Left lung (tissue), 4 donors: ENCODE measurements at regions not wholly inside any gene's neighbourhood (a gene's known extent, or its start where the extent isn't known, plus 50 kb on each side); places are given as distances from the start of the nearest gene placed in this dataset.

Experiments
- ATAC-seq: fragments of 200-7000 bp; cut with Tn5 transposase; one replicate; pipeline ENCODE4 v1.9.1; 2020; ENCODE audit warnings: moderate library complexity
- DNase-seq, 4 donors: peaks; one replicate each; pipeline ENCODE4 v3.0.0-alpha.2; 2013 to 2020
- H3K27ac ChIP-seq, 2 donors: fragments of 200-600 bp; sonication (generic) in 1 of 2; one replicate each; pipeline versions ENCODE4 v1.5.0 to v1.8.0; 2020 to 2021
- H3K27me3 ChIP-seq, 2 donors: fragments of 200-600 bp; sonication (generic) in 1 of 2; one replicate each; pipeline versions ENCODE4 v1.5.0 to v1.8.0; 2020 to 2021
- H3K36me3 ChIP-seq, 2 donors: fragments of 200-600 bp; sonication (generic) in 1 of 2; one replicate each; pipeline versions ENCODE4 v1.5.0 to v1.8.0; 2020 to 2021
- H3K4me1 ChIP-seq, 2 donors: fragments of 200-600 bp; one replicate each; pipeline ENCODE4 v1.8.0; 2021
- H3K4me3 ChIP-seq, 2 donors: fragments of 200-600 bp; sonication (generic) in 1 of 2; one replicate each; pipeline versions ENCODE4 v1.5.0 to v1.8.0; 2020 to 2021; ENCODE audit warnings: mild to moderate bottlenecking in 1 of 2
- H3K9me3 ChIP-seq, 2 donors: fragments of 200-600 bp; sonication (generic) in 1 of 2; one replicate each; pipeline versions ENCODE4 v1.5.0 to v1.8.0; 2020 to 2021
- CTCF ChIP-seq, 2 donors: fragments of 200-600 bp; sonication (generic) in 1 of 2; IDR thresholded peaks; one replicate each; pipeline versions ENCODE4 v1.5.0 to v1.8.0; 2021; ENCODE audit warnings: antibody characterized with exemption in 2 of 2
- intact Hi-C, 2 donors: fragments of 100-400 bp; cut with DNase I; formaldehyde crosslinking; loops; one replicate each; pipeline versions ENCODE4 v1.11.2 to v1.14.2; 2022
- donor health status: DM: no; HTN: yes; CAD: no.
- donor health status: DM: no; HTN: no; CAD: no.

GRCh38 chr4:19379191-19379708 is 872.5 kb upstream of the SLIT2 start:
- Histone ChIP-seq H3K27me3 (no peaks in the 10 kb centered on the region), H3K9me3 (no peaks in the 10 kb centered on the region), H3K36me3 (no peaks in the 10 kb centered on the region), H3K27ac (no peak overlapping the region), H3K4me3 (no peak overlapping the region), H3K4me1 (no peaks in the 10 kb centered on the region)
- no peak for ATAC-seq
- DNase-seq: no peak
- TF ChIP-seq CTCF (IDR thresholded peaks at IDR 0.05): no peak
- intact Hi-C loops: no loop called here

GRCh38 chr4:19375931-19376330 is 875.8 kb upstream of the SLIT2 start:
- Histone ChIP-seq H3K27ac (no peak overlapping the region), H3K4me1 (no peaks in the 10 kb centered on the region), H3K4me3 (no peak overlapping the region), H3K9me3 (no peaks in the 10 kb centered on the region), H3K27me3 (no peaks in the 10 kb centered on the region), H3K36me3 (no peaks in the 10 kb centered on the region)
- DNase-seq (no peak), ATAC-seq (no peak)
- TF ChIP-seq CTCF (IDR thresholded peaks at IDR 0.05): no peak
- intact Hi-C loops: no loop called here

- Histone ChIP-seq H3K9me3 (no peaks in the 10 kb centered on the region), H3K4me3 (no peak overlapping the region), H3K27ac (no peak overlapping the region), H3K4me1 (no peaks in the 10 kb centered on the region), H3K36me3 (no peaks in the 10 kb centered on the region), H3K27me3 (no peaks in the 10 kb centered on the region)
- ATAC-seq: no peak
- intact Hi-C loops: no loop called here
- no peak for DNase-seq
- TF ChIP-seq CTCF (IDR thresholded peaks at IDR 0.05): no peak
Observed at GRCh38 chr4:19375136-19375804, 876.4 kb upstream of the SLIT2 start.

- DNase-seq (no peak), ATAC-seq (no peak)
- Histone ChIP-seq H3K27me3 (no peaks in the 10 kb centered on the region), H3K4me3 (no peak overlapping the region), H3K27ac (no peak overlapping the region), H3K4me1 (no peaks in the 10 kb centered on the region), H3K36me3 (no peaks in the 10 kb centered on the region), H3K9me3 (no peaks in the 10 kb centered on the region)
- intact Hi-C loops: no loop called here
- no peak for TF ChIP-seq CTCF (IDR thresholded peaks at IDR 0.05)
Observed at GRCh38 chr4:19372390-19372789, 879.3 kb upstream of the SLIT2 start.

GRCh38 chr4:19368800-19369199 is 882.9 kb upstream of the SLIT2 start:
- no peaks in the 10 kb centered on the region for H3K9me3 ChIP-seq
- H3K36me3 ChIP-seq: no peaks in the 10 kb centered on the region
- no peaks in the 10 kb centered on the region for H3K27me3 ChIP-seq
- no peaks in the 10 kb centered on the region for H3K4me1 ChIP-seq
- H3K4me3 ChIP-seq: no peak overlapping the region
- DNase-seq (no peak), ATAC-seq (no peak)
- intact Hi-C loops: no loop called here
- no peak for TF ChIP-seq CTCF (IDR thresholded peaks at IDR 0.05)
- no peak overlapping the region for H3K27ac ChIP-seq
